SK-N-SH (cell line): ENCODE measurements at regions not wholly inside any gene's neighbourhood (a gene's known extent, or its start where the extent isn't known, plus 50 kb on each side); places are given as distances from the start of the nearest gene placed in this dataset.

Experiments used
- CTCF ChIA-PET: fragments of 300-600, 350-600 bp; formaldehyde crosslinking; extraction: SDS; loops from one replicate; lab custom pipeline; 2021; lab: Yijun Ruan, JAX
- POLR2A ChIA-PET: fragments of 350-600 bp; sonication (Branson Sonifier 250); formaldehyde crosslinking; extraction: SDS; loops from one replicate; lab custom pipeline; 2020; ENCODE audit warnings: antibody characterized with exemption, inconsistent platforms; lab: Yijun Ruan, JAX
- DNase-seq: peaks from one replicate; pipeline ENCODE4 v3.0.0; 2012
- H2AFZ ChIP-seq: fragments of 200-600 bp; sonication (generic); 2 replicates; pipeline ENCODE4 v1.8.1; 2016; ENCODE audit warnings: antibody characterized with exemption, mild to moderate bottlenecking, low read depth
- H3F3A ChIP-seq: fragments of 200-600 bp; sonication (generic); replicated peaks from 2 replicates; pipeline ENCODE3; 2016; ENCODE audit warnings: antibody characterized with exemption, mild to moderate bottlenecking; ENCODE audit not compliant: insufficient read depth
- H3K27ac ChIP-seq, 2 experiments: fragments of 200-500 bp in 1 of 2; fragments of 200-600 bp in 1 of 2; sonication (Bioruptor generic) in 1 of 2; sonication (generic), shearing (Covaris generic) in 1 of 2; 2 replicates each; pipeline versions ENCODE4 v1.5.1 to v1.6.1; 2014 to 2016; ENCODE audit warnings: low read depth in 2 of 2, inconsistent platforms in 1 of 2, low read length in 1 of 2, mild to moderate bottlenecking in 1 of 2, mixed read lengths in 1 of 2
- H3K27me3 ChIP-seq: fragments of 200-600 bp; sonication (generic), shearing (Covaris generic); 2 replicates; pipeline ENCODE4 v1.6.1; 2016; ENCODE audit warnings: mixed run types; ENCODE audit not compliant: insufficient read depth
- H3K36me3 ChIP-seq, 2 experiments: fragments of 200-500 bp in 1 of 2; fragments of 200-600 bp in 1 of 2; sonication (Bioruptor generic) in 1 of 2; sonication (generic) in 1 of 2; replicated peaks in 1 of 2; 2 replicates each; pipeline versions ENCODE3 to v1.5.1; 2014 to 2016; ENCODE audit warnings: low read length in 1 of 2, mild to moderate bottlenecking in 1 of 2; ENCODE audit not compliant: insufficient read depth in 2 of 2, control insufficient read depth in 1 of 2
- H3K4me1 ChIP-seq, 2 experiments: fragments of 200-500 bp in 1 of 2; fragments of 200-600 bp in 1 of 2; sonication (Bioruptor generic) in 1 of 2; sonication (generic), shearing (Covaris generic) in 1 of 2; 2 replicates each; pipeline versions ENCODE4 v1.5.1 to v1.6.1; 2014 to 2016; ENCODE audit warnings: low read depth in 1 of 2, low read length in 1 of 2, mixed run types in 1 of 2; ENCODE audit not compliant: insufficient read depth in 2 of 2, control insufficient read depth in 1 of 2
- H3K4me2 ChIP-seq: fragments of 200-600 bp; sonication (generic), shearing (Covaris generic); 2 replicates; pipeline ENCODE4 v1.6.1; 2017; ENCODE audit warnings: mixed run types
- H3K4me3 ChIP-seq, 2 experiments: fragments of 200-500 bp in 1 of 2; fragments of 200-600 bp in 1 of 2; sonication (Bioruptor generic) in 1 of 2; sonication (generic), shearing (Covaris generic) in 1 of 2; 2 replicates each; pipeline versions ENCODE4 v1.5.1 to v1.8.1; 2014 to 2016; ENCODE audit warnings: low read depth in 2 of 2, inconsistent platforms in 1 of 2, low read length in 1 of 2, mild to moderate bottlenecking in 1 of 2, mixed read lengths in 1 of 2, moderate library complexity in 1 of 2
- H3K79me2 ChIP-seq: fragments of 200-600 bp; sonication (generic); 2 replicates; pipeline ENCODE4 v1.8.1; 2017; ENCODE audit warnings: mild to moderate bottlenecking; ENCODE audit not compliant: insufficient read depth
- H3K9ac ChIP-seq: fragments of 200-600 bp; sonication (generic); 2 replicates; pipeline ENCODE4 v1.6.1; 2017; ENCODE audit warnings: mixed run types
- H3K9me2 ChIP-seq: fragments of 200-600 bp; sonication (generic); 2 replicates; pipeline ENCODE4 v1.6.1; 2017; ENCODE audit warnings: mixed run types
- H3K9me3 ChIP-seq: fragments of 200-600 bp; sonication (generic); 2 replicates; pipeline ENCODE4 v1.6.1; 2017; ENCODE audit warnings: mixed run types, mild to moderate bottlenecking, moderate library complexity
- H4K20me1 ChIP-seq: fragments of 200-600 bp; sonication (generic); 2 replicates; pipeline ENCODE4 v1.6.1; 2017; ENCODE audit warnings: mild to moderate bottlenecking, mixed run types; ENCODE audit not compliant: insufficient read depth
- CTCF ChIP-seq: fragments of 200-600 bp; sonication (generic); IDR thresholded peaks from 2 replicates; pipeline ENCODE4 v1.6.1; 2017; ENCODE audit warnings: antibody characterized with exemption, mild to moderate bottlenecking, moderate library complexity
- ELF1 ChIP-seq: IDR thresholded peaks from 2 replicates; pipeline ENCODE4 v1.4.0; 2012
- EP300 ChIP-seq, 2 experiments: IDR thresholded peaks; 2 replicates each; pipeline versions ENCODE4 v1.4.0 to v1.6.1; 2012; ENCODE audit warnings: borderline replicate concordance in 1 of 2, low read depth in 1 of 2, low read length in 1 of 2
- EZH2phosphoT487 ChIP-seq: fragments of 200-600 bp; sonication (generic); IDR thresholded peaks from 2 replicates; pipeline ENCODE4 v1.6.1; 2017; ENCODE audit warnings: low read depth, mixed run types, mild to moderate bottlenecking, antibody characterized with exemption, moderate library complexity, borderline replicate concordance
- GABPA ChIP-seq: IDR thresholded peaks from 2 replicates; pipeline ENCODE4 v1.4.0; 2012; ENCODE audit warnings: low read depth, mild to moderate bottlenecking
- MXI1 ChIP-seq: IDR thresholded peaks from 2 replicates; pipeline ENCODE4 v1.6.1; 2012; ENCODE audit warnings: mild to moderate bottlenecking, low read depth, low read length, improper control_type of control experiment
- NRF1 ChIP-seq: IDR thresholded peaks from 2 replicates; pipeline ENCODE4 v1.6.1; 2012; ENCODE audit warnings: low read depth, mild to moderate bottlenecking, low read length
- POLR2AphosphoS5 ChIP-seq: IDR thresholded peaks from 2 replicates; pipeline ENCODE4 v1.6.1; 2012; ENCODE audit warnings: low read depth, low read length
- RAD21 ChIP-seq: IDR thresholded peaks from 2 replicates; pipeline ENCODE4 v1.6.1; 2012; ENCODE audit warnings: mild to moderate bottlenecking, low read length
- RCOR1 ChIP-seq: fragments of 150-350 bp; IDR thresholded peaks from 2 replicates; pipeline ENCODE4 v1.6.1; 2017; ENCODE audit warnings: antibody characterized with exemption, low read length
- RFX5 ChIP-seq: IDR thresholded peaks from 2 replicates; pipeline ENCODE4 v1.6.1; 2012; ENCODE audit warnings: mild to moderate bottlenecking, improper control_type of control experiment, low read length
- SMC3 ChIP-seq: IDR thresholded peaks from 2 replicates; pipeline ENCODE4 v1.6.1; 2012; ENCODE audit warnings: low read depth, low read length, improper control_type of control experiment
- TAF1 ChIP-seq: IDR thresholded peaks from 2 replicates; pipeline ENCODE4 v1.6.1; 2012; ENCODE audit warnings: low read depth, mild to moderate bottlenecking, low read length, moderate library complexity, borderline replicate concordance
- YY1 ChIP-seq: IDR thresholded peaks from 2 replicates; pipeline ENCODE4 v1.4.0; 2012; ENCODE audit warnings: low read depth, mild to moderate bottlenecking
- WGBS: methylation state at CpG from one replicate; pipeline ENCODE4 v1.1.6; 2017; ENCODE audit warnings: low lambda C conversion rate; 5-methylcytosine and 5-hydroxymethylcytosine counted together
- TF ChIP-seq, protein P1 (sequence below): IDR thresholded peaks from 2 replicates; pipeline ENCODE4; 2012
- TF ChIP-seq, protein P2 (sequence below): IDR thresholded peaks from 2 replicates; pipeline ENCODE4 v1.6.1; 2012; ENCODE audit warnings: mild to moderate bottlenecking, low read depth, low read length, moderate library complexity

GRCh38 chr18:7317804-7318231, 86.9 kb downstream of the LRRC30 start:
- no peak overlapping the region for H2AFZ ChIP-seq
- H3K9me2 ChIP-seq: no peaks in the 10 kb centered on the region
- H3K4me3 ChIP-seq: no peak overlapping the region
- WGBS: 52% methylated on average over 6 of the region's 6 CpGs
- no peak overlapping the region for H3K4me2 ChIP-seq
- H3K79me2 ChIP-seq: no peaks in the 10 kb centered on the region
- ChIA-PET POLR2A (no interaction called here), CTCF (interaction anchor here (0.6 to 1.4 kb wide), 2 partner anchors 249 to 384 kb away, joined by 3 to 4 read pairs; partner anchors contain the start of gene PTPRM)
- H3K9me3 ChIP-seq: no peaks in the 10 kb centered on the region
- H3K4me1 ChIP-seq: peaks cover 0 to 3% of the 10 kb centered on the region in 2 experiments; a peak in 1 of 4 replicates
- no peaks in the 10 kb centered on the region for H3K36me3 ChIP-seq
- no peak overlapping the region for H3K27ac ChIP-seq
- no peak overlapping the region for H3K9ac ChIP-seq
- no peaks in the 10 kb centered on the region for H3K27me3 ChIP-seq
- no peak for DNase-seq
- no peaks in the 10 kb centered on the region for H4K20me1 ChIP-seq
- no peaks in the 10 kb centered on the region for H3F3A ChIP-seq
- TF ChIP-seq SMC3: no peak
- no peak for TF ChIP-seq POLR2AphosphoS5
- TF ChIP-seq ELF1: no peak
- TF ChIP-seq MXI1: no peak
- no peak for TF ChIP-seq TAF1
- no peak for TF ChIP-seq YY1
- TF ChIP-seq, protein P1, sequence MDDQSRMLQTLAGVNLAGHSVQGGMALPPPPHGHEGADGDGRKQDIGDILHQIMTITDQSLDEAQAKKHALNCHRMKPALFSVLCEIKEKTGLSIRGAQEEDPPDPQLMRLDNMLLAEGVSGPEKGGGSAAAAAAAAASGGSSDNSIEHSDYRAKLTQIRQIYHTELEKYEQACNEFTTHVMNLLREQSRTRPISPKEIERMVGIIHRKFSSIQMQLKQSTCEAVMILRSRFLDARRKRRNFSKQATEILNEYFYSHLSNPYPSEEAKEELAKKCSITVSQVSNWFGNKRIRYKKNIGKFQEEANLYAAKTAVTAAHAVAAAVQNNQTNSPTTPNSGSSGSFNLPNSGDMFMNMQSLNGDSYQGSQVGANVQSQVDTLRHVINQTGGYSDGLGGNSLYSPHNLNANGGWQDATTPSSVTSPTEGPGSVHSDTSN: no peak
- no peak for TF ChIP-seq EZH2phosphoT487
- no peak for TF ChIP-seq CTCF
- no peak for TF ChIP-seq RFX5
- no peak for TF ChIP-seq GABPA
- TF ChIP-seq EP300 (IDR thresholded peaks at IDR 0.05; ENCODE audit: borderline replicate concordance in 1 of 2, low read depth in 1 of 2, low read length in 1 of 2): no peak
- TF ChIP-seq, protein P2, sequence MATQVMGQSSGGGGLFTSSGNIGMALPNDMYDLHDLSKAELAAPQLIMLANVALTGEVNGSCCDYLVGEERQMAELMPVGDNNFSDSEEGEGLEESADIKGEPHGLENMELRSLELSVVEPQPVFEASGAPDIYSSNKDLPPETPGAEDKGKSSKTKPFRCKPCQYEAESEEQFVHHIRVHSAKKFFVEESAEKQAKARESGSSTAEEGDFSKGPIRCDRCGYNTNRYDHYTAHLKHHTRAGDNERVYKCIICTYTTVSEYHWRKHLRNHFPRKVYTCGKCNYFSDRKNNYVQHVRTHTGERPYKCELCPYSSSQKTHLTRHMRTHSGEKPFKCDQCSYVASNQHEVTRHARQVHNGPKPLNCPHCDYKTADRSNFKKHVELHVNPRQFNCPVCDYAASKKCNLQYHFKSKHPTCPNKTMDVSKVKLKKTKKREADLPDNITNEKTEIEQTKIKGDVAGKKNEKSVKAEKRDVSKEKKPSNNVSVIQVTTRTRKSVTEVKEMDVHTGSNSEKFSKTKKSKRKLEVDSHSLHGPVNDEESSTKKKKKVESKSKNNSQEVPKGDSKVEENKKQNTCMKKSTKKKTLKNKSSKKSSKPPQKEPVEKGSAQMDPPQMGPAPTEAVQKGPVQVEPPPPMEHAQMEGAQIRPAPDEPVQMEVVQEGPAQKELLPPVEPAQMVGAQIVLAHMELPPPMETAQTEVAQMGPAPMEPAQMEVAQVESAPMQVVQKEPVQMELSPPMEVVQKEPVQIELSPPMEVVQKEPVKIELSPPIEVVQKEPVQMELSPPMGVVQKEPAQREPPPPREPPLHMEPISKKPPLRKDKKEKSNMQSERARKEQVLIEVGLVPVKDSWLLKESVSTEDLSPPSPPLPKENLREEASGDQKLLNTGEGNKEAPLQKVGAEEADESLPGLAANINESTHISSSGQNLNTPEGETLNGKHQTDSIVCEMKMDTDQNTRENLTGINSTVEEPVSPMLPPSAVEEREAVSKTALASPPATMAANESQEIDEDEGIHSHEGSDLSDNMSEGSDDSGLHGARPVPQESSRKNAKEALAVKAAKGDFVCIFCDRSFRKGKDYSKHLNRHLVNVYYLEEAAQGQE: no peak
- no peak for TF ChIP-seq RAD21
- TF ChIP-seq NRF1: no peak
- no peak for TF ChIP-seq RCOR1
